Parathyroid adenoma (tissue), 2 donors: ENCODE measurements at regions not wholly inside any gene's neighbourhood (a gene's known extent, or its start where the extent isn't known, plus 50 kb on each side); places are given as distances from the start of the nearest gene placed in this dataset.

ENCODE experiments used
- H2AFZ ChIP-seq: fragments of 300-600 bp; sonication (generic); one replicate; pipeline ENCODE4 v1.7.0; 2017; ENCODE audit warnings: antibody characterized with exemption, mild to moderate bottlenecking
- H3K27ac ChIP-seq: fragments of 300-600 bp; sonication (generic); one replicate; pipeline ENCODE4 v1.7.0; 2017
- H3K27me3 ChIP-seq: fragments of 300-600 bp; sonication (generic); one replicate; pipeline ENCODE4 v1.7.0; 2017; ENCODE audit warnings: low read length; ENCODE audit not compliant: control insufficient read depth, insufficient read depth
- H3K36me3 ChIP-seq: fragments of 300-600 bp; sonication (generic); one replicate; pipeline ENCODE4 v1.7.0; 2017; ENCODE audit warnings: low read length; ENCODE audit not compliant: control insufficient read depth, insufficient read depth
- H3K4me1 ChIP-seq: fragments of 300-600 bp; sonication (generic); one replicate; pipeline ENCODE4 v1.7.0; 2017; ENCODE audit warnings: control low read depth
- H3K4me2 ChIP-seq: fragments of 300-600 bp; sonication (generic); one replicate; pipeline ENCODE4 v1.7.0; 2017; ENCODE audit warnings: low read length
- H3K4me3 ChIP-seq: fragments of 300-600 bp; sonication (generic); one replicate; pipeline ENCODE4 v1.7.0; 2017; ENCODE audit warnings: low read depth, low read length
- H3K79me2 ChIP-seq: fragments of 300-600 bp; sonication (generic); one replicate; pipeline ENCODE4 v1.7.0; 2017; ENCODE audit warnings: control low read depth
- H3K9ac ChIP-seq: fragments of 300-600 bp; sonication (generic); one replicate; pipeline ENCODE4 v1.7.0; 2017; ENCODE audit warnings: mild to moderate bottlenecking
- H3K9me3 ChIP-seq: fragments of 300-600 bp; sonication (generic); one replicate; pipeline ENCODE4 v1.7.0; 2017; ENCODE audit warnings: low read length; ENCODE audit not compliant: control insufficient read depth
- TF ChIP-seq, protein P1 (sequence below): fragments of 300-600 bp; sonication (generic); IDR thresholded peaks from one replicate; pipeline ENCODE4 v1.7.0; 2017; ENCODE audit warnings: antibody characterized with exemption, mild to moderate bottlenecking
- donor health status: primary hyperparathyroidism.

DNA sequence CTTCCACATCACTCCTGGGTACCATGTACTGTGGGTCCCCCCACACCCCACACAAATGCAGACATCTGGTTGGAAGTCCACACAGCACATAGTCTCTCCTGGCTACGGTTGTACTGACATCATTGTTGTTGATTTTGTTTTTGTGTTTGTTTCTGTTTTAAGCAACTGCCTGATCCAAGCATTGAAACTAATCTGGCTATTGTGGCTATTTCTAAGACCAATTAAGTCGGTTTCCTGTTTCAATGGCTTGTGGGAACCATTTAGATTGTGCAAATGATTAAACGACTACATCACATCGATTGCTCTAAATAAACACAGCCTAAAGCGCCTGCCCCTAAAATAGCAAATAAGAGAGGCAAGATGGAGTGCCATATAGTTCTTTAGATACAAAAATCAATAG, 226.8 kb upstream of the IRX4 start:
- no peaks in the 10 kb centered on the region for H3K36me3 ChIP-seq
- no peaks in the 10 kb centered on the region for H3K27me3 ChIP-seq
- no peak overlapping the region for H3K9ac ChIP-seq
- H3K9me3 ChIP-seq, result no peaks in the 10 kb centered on the region
- no peak overlapping the region for H3K27ac ChIP-seq
- H2AFZ ChIP-seq, result no peak overlapping the region
- no peaks in the 10 kb centered on the region for H3K79me2 ChIP-seq
- TF ChIP-seq, protein P1, sequence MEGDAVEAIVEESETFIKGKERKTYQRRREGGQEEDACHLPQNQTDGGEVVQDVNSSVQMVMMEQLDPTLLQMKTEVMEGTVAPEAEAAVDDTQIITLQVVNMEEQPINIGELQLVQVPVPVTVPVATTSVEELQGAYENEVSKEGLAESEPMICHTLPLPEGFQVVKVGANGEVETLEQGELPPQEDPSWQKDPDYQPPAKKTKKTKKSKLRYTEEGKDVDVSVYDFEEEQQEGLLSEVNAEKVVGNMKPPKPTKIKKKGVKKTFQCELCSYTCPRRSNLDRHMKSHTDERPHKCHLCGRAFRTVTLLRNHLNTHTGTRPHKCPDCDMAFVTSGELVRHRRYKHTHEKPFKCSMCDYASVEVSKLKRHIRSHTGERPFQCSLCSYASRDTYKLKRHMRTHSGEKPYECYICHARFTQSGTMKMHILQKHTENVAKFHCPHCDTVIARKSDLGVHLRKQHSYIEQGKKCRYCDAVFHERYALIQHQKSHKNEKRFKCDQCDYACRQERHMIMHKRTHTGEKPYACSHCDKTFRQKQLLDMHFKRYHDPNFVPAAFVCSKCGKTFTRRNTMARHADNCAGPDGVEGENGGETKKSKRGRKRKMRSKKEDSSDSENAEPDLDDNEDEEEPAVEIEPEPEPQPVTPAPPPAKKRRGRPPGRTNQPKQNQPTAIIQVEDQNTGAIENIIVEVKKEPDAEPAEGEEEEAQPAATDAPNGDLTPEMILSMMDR, result no peak
- H3K4me1 ChIP-seq, result no peaks in the 10 kb centered on the region
- H3K4me3 ChIP-seq, result no peak overlapping the region
- no peak overlapping the region for H3K4me2 ChIP-seq

DNA sequence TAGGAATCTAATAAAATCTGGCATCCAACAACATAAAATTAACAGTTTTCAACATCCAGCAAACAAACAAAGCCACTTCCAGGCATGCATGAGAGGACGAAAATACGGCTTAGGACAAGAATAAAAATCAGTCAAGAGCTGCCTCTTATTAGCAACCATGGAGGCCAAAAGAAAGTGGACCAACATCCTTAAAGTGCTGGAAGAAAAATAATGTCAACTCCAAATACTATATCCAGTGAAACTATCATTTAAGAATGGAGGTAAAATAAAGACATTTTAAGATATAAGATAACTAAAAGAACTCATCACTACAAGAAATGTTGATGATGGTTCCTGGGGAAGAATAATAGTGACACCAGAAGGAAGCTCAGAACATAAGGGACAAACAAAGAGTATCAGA, 224.0 kb upstream of the IRX4 start:
- Histone ChIP-seq H3K36me3 (no peaks in the 10 kb centered on the region), H3K27me3 (no peaks in the 10 kb centered on the region), H2AFZ (no peak overlapping the region), H3K4me2 (no peak overlapping the region), H3K9ac (no peak overlapping the region), H3K27ac (no peak overlapping the region), H3K79me2 (no peaks in the 10 kb centered on the region), H3K4me1 (no peaks in the 10 kb centered on the region), H3K4me3 (no peak overlapping the region), H3K9me3 (no peaks in the 10 kb centered on the region)
- TF ChIP-seq, protein P1, result no peak

DNA sequence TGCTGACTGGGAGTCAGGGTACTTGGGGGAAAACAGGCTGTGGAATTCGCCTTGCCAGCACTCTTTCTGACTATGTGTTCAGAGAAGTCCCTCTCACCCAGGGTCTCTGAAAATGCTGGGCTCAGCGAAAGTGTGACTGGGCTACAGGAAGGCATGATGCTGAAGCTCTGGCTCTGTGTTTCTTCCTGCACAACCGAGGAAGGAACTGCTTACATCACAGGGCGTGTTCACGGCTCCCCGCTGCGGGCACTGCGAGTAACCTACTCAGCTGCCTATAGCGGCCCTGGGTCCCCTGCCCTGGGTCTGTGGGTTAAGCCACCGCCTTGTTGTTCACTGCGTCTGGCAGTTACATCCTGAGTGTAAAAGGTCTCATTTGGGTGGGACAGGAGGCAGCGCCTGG, 222.4 kb upstream of the IRX4 start:
- no peaks in the 10 kb centered on the region for H3K9me3 ChIP-seq
- TF ChIP-seq, protein P1, result no peak
- no peak overlapping the region for H3K4me2 ChIP-seq
- H3K27me3 ChIP-seq, result no peaks in the 10 kb centered on the region
- no peak overlapping the region for H3K9ac ChIP-seq
- no peak overlapping the region for H3K27ac ChIP-seq
- no peaks in the 10 kb centered on the region for H3K4me1 ChIP-seq
- H3K4me3 ChIP-seq, result no peak overlapping the region
- no peaks in the 10 kb centered on the region for H3K79me2 ChIP-seq
- H3K36me3 ChIP-seq, result no peaks in the 10 kb centered on the region
- no peak overlapping the region for H2AFZ ChIP-seq

DNA sequence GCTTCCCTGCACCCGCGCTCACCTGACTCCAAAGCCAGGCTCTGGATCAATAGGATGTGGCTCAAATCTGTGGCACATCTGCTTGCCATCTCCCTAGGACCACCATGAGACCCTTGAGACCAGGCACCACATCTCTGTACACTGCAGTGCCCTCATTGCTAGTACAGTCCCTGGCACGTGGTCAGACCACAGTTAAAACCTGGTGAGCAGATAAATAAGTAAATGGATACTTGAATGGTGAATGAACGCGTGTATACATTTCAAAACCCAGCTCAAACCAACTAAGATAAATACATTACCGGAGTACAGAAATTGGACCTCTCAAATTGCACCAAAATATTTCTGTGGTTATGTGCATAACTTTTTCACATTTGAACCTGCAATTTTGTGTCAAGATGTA, 221.2 kb upstream of the IRX4 start:
- no peaks in the 10 kb centered on the region for H3K27me3 ChIP-seq
- H3K4me1 ChIP-seq, result no peaks in the 10 kb centered on the region
- H3K36me3 ChIP-seq, result no peaks in the 10 kb centered on the region
- TF ChIP-seq, protein P1, result no peak
- H3K4me3 ChIP-seq, result no peak overlapping the region
- H3K4me2 ChIP-seq, result no peak overlapping the region
- H3K9me3 ChIP-seq, result no peaks in the 10 kb centered on the region
- H3K9ac ChIP-seq, result no peak overlapping the region
- H3K27ac ChIP-seq, result no peak overlapping the region
- H3K79me2 ChIP-seq, result no peaks in the 10 kb centered on the region
- no peak overlapping the region for H2AFZ ChIP-seq

DNA sequence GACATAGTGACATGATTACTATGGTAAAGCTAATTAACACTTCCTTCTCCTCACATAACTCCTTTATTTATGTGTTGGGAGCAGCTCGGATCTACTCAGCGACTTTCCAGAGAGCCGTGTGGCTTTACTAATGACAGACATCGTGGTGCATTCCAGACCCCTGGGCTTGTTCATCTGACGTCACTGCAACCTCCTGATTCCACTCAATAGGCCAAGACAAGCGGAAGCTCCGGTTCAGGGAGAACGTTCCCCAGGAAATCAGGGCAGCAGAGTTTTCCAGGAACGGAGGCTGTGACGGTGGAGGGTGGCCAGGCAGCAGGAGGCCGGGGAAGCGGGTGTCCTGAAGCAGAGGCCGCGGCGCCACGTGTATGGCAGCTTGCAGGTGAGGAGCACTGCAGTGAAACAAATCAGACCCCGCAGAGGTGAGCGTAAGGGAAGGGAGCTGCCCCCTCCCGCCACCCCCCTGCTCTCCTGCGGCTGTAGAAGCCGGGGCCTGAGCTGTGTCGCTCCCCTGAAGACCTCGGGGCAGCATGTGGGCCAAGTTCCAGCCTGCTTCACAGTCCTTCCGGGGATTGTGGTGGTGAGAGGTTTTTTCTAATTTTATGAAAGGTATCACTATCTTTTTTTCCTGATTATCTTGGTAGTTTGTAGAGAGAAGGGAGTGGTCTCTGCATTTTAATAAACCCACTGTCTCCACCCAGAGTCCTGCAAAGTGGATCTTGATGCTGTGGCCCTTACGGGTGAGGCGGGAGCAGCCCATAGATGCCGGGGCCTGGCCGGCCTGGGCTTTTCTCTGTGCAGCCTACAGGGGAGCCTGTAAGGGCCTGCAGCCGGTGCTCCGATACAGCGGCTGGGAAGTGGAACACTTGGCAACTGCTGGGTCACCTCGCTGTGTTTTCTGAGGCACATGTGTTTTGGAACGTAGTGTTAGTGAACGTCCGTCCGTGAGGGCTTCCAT, 220.4 kb upstream of the IRX4 start:
- no peak overlapping the region for H3K27ac ChIP-seq
- no peaks in the 10 kb centered on the region for H3K36me3 ChIP-seq
- H3K4me1 ChIP-seq, result no peaks in the 10 kb centered on the region
- H3K9me3 ChIP-seq, result no peaks in the 10 kb centered on the region
- no peak overlapping the region for H3K4me3 ChIP-seq
- no peaks in the 10 kb centered on the region for H3K27me3 ChIP-seq
- H2AFZ ChIP-seq, result no peak overlapping the region
- H3K9ac ChIP-seq, result no peak overlapping the region
- no peaks in the 10 kb centered on the region for H3K79me2 ChIP-seq
- H3K4me2 ChIP-seq, result no peak overlapping the region
- TF ChIP-seq, protein P1, result no peak
